NCI-H2171 (cell line): ENCODE measurements at regions not wholly inside any gene's neighbourhood (a gene's known extent, or its start where the extent isn't known, plus 50 kb on each side); places are given as distances from the start of the nearest gene placed in this dataset.
"Not testable (repeated sequence)": the region's sequence is repeated elsewhere in the genome, so short reads cannot be mapped to it uniquely, and the experiment has no call there.

Source experiments
- DNase-seq: peaks from one replicate; lab custom pipeline; 2025; lab: John Stamatoyannopoulos, UW

DNA sequence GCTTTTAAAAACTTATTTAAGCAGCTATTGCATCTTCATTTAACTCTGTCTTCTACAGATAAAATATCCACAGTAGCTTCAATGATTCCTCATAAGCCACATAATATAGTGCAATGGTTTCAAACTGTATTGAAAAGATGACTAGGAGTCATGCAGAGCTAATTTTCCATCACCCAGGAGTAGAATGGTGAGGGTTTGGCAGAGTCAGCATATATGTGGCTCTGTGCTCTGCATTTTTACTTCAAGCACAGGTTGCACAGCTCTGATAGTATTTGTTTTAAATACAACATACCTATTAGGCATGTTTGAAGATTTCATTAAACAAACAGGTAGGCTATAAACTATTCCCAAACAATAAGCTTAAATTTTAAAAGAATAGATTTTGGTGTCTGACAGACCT lies 731.9 kb upstream of the VRK2 start:
- no peak for DNase-seq

GRCh38 chr2:57330447-57330846 lies 716.2 kb upstream of the VRK2 start:
- DNase-seq: no peak

- no peak for DNase-seq
Measured at GRCh38 chr2:57333221-57333620, 713.4 kb upstream of the VRK2 start.

DNA sequence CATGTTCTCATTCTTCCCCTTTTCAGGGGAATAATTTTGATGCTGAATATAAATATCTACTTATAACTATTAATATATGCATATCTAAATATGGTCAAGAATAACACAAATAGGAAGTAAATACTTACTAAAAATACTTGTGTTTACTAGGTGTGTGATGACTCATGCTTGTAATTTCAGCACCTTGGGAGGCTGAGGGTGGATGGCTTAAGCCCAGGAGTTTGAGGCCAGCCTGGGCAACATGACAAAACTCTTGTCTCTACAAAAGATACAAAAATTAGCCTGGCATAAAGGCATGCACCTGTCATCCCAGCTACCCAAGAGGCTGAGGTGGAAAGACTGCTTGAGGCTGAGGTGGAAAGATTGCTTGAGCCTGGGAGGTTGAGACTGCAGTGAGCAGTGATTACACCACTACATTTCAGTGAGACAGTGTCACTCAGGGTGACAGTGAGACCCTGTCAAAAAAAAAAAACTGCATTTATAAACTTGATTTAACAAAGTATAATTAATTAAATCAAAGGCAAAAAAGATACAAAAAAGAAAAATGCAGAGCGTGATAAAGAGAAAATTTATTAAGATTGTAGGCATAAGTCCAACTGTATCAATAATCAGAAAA lies 703.1 kb upstream of the VRK2 start:
- DNase-seq: no peak

DNA sequence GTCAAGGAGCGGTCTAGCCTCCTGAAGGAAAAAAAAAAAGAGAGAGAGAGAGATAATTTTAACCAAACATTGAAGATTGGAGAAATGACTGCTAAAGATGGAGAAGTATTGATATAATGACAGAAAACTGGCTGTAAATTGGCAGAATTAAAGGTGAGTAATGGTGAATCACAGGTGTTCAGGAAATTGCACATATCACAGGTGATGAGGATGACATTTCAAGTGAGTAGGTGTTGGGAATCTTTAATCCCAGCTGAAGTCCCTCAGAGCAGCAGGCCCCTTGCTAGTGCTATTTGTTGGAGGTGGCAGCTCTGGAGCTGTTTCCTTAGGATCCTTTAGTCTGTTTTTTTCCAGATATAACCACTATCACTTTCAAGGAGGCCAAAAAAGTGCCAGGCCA lies 678.4 kb upstream of the VRK2 start:
- DNase-seq: no peak

GRCh38 chr2:57370882-57371585 lies 675.6 kb upstream of the VRK2 start:
- no peak for DNase-seq

GRCh38 chr2:57372237-57372984 lies 674.2 kb upstream of the VRK2 start:
- no peak for DNase-seq

DNA sequence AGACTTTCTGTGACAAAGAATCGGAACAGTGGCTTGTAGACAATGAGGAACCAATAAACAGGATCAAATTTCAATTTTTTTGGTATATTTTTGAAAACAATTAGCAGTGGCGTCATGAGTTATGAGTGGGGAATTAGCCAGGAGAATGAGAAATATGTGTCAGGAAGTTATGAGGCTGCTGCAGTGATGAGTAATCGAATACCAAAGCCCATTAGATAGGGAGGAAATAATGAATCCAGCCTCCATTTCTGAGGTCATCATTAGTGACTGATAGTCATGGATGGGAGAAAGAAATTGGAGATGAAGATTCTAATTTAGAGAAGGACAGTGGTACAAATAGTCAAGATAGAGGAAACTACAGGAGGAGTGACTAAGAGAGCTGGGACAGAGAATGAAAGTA lies 673.1 kb upstream of the VRK2 start:
- no peak for DNase-seq

DNA sequence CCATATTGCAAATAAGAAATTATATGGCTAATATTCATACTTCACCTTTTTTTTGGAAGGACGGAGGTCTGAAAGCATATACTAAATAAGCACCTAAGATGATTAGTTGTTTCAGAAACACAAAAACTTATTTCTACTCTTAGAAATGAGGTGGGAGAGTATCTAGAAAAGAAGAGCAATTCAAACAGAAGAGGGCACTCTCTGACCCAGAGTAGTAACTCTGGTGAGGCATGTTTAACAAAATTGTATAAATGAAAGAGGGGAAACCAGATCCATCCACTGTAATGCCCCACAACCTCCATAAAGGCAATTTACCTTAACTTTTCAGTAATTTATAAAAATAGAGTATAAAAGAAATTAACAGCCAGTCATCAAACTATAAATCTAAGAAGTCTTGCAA lies 669.6 kb upstream of the VRK2 start:
- no peak for DNase-seq

DNA sequence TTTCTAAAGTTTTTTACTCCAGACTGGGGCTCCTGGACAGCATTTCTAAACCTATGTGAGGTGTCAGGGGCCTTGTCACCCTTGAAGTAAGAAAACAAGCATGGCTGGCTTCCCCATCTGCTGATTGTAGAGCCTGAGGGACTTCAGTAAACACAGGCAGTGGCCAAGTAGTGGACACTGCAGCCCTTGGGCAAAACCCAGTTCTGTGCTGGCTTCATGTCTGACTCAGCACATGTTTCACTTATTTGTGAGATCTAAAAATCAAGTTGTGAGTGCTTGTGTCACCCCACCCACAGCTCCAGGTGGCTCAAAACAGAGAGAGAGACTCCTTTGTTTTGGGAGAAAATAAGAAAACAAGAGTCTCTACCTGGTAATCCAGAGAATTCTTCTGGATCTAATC lies 660.3 kb upstream of the VRK2 start:
- no peak for DNase-seq

DNA sequence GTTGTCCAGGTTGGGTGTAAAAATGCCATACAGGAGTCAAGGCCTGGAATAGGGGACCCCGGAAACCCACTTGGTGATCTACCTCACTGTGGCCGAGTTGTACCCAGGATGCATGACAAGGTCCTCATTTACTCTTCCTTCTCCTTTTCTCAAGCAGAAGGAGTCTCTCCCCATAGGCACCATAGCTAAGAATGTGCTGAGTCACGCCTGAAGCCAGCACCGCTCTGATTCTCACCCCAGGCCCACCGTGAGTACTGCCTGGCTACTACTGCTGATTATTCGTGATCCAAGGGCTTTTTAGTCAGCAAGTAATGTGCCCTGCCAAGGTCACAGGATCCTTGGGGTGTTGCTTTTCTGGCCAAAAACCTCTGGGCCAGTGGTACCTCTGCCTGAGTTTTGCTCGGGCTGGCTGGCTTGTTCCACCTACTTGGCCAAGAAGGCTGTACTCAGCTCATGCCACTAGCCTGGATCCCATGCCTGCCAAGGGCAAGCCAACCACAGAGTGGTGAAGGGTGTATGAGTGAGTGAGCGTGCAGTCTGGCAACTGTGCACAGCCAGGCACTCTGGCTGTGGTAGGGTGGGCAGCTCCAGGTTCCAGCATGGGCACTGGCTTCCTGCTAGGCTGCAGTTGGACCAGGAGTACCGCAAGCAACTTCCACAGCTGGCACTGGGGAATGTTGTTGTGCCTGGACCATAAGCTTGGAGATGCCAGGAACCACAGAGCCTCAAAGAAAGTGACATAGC lies 650.1 kb upstream of the VRK2 start:
- DNase-seq: no peak

GRCh38 chr2:57397550-57398360 lies 648.9 kb upstream of the VRK2 start:
- no peak for DNase-seq

DNA sequence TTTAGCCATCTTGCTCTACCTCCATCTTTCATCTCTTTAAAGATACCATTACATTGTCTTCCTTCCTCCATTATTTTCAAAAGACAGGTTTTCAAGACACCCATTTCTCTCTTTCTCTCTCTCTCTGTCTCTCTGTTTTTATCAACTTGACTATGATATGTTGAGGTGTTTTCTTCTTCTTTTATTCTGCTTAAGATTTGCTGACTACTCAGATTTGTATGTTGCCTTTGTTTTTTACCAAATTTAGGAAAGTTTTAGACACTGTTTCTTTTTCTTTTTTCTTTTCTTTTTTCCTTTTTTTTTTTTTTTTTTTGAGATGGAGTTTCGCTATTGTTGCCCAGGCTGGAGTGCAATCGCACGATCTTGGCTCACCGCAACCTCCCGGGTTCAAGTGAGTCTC lies 647.5 kb upstream of the VRK2 start:
- DNase-seq: no peak

DNA sequence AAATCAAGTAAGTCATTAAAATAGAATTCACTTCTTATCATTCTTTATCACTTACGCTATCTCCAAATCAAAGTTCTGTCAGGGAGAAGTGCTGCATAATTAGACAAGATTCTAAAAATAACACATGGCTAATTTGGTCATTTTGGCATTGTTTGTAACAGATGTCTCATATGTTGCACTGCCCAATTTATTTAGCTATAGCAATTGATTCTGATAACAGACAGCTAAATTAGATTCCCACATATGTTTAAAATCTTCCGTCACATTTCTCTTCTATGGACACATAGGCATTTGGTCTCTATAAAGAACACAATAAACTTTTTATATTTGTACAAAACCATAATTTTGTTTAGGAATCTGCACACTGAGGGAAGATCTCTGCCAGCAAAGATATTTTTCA lies 644.5 kb upstream of the VRK2 start:
- DNase-seq: no peak

GRCh38 chr2:57402755-57403154 lies 643.9 kb upstream of the VRK2 start:
- no peak for DNase-seq

DNA sequence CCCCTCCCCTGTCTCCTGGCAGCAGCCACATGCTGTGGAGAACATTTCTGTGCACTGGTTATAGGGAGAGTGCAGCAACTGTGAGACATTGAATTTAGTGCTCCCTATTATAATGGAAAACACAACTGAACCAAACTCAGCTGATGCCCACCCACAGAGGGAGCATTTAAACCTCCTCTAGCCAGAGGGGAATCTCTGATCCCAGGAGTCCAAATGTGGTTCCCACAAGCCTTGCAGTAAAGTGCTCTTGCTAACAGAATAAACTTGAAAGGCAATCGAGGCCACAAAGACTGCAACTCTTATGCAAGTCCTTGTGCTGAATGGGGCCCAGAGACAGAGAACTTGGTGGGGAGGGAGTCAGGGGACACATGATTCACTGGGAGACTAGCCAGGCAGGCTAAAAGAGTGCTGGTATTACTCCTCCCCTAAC lies 638.8 kb upstream of the VRK2 start:
- no peak for DNase-seq

DNA sequence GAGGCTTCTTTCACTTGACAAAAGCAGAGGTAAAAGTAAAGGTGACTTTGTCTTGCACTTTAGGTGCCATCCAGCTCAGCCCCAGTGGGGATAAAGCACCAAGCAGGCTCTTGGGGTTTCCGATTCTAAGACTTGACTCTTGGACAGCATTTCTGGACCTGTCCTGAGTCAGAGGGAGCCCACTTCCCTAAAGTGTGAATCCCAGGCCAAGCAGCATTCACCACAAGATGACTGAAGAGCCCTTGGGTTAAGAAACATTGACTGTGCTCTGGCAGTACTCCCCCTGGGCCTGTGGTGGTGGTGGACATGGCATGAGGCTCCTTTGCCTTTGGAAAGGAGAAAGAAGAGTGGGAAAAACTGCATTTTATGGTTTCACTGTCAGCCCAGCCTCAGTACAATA lies 638.0 kb upstream of the VRK2 start:
- DNase-seq: no peak

- no peak for DNase-seq
Measured at GRCh38 chr2:57417007-57417406, 629.6 kb upstream of the VRK2 start.

GRCh38 chr2:57418859-57419346 lies 627.7 kb upstream of the VRK2 start:
- DNase-seq: not testable (repeated sequence)

DNA sequence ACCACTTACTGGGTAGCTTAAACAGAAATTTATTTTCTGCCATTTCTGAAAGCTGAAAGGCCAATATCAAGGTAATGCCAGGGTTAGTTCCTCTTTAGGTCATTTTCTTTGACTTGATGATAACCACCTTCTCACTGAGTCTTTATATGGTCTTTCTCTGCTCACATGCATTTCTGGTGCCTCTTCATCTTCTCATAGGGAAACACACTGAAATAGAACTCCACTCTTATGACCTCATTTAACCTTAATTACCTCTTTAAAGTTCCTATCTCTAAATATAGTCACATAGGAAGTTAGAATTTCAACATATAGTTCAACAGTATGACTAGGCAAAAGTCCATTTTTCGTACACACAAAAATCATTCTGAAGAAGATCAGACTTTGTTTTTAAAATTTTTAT lies 616.8 kb upstream of the VRK2 start:
- no peak for DNase-seq

DNA sequence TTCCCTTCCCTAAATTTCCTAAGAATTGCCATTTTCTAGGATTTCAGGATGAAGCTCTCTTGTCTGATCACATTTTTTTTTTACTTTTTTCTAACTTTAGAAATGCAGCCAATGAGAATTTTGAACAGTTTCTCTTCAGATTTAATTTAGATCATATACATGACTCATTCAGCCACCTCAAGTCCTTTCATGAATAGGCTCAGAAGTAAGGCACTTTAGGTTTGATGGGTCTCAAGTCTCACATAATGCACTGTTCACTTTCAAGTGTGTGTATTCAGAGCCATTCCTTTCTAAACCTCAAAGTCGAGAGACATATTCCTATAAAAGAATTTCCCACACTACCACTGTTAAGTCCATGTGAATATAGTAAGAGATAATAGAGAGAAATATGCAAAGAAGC lies 614.1 kb upstream of the VRK2 start:
- DNase-seq: no peak

DNA sequence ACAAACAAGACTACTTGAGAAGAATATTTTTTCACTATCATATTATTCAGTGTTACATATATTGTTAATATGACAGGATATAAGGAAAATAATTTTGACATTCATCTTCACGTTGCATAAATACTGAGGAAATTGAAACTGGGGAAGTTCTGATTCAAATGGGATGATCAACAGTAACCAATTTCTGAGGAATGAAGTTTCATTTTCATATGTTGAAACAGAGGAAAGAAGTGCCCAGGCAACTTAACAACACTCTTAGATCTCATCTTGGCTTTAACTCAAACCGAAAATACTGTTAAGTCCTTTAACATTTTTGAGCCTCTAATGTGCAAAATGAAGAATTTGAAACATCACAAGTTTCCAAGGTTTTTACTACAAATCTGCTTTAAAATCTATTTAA lies 612.2 kb upstream of the VRK2 start:
- DNase-seq: no peak
